ENCODE measurements at regions not wholly inside any gene's neighbourhood (a gene's known extent, or its start where the extent isn't known, plus 50 kb on each side); places are given as distances from the start of the nearest gene placed in this dataset.
"Not testable (repeated sequence)": the region's sequence is repeated elsewhere in the genome, so short reads cannot be mapped to it uniquely, and the experiment has no call there.

DNA sequence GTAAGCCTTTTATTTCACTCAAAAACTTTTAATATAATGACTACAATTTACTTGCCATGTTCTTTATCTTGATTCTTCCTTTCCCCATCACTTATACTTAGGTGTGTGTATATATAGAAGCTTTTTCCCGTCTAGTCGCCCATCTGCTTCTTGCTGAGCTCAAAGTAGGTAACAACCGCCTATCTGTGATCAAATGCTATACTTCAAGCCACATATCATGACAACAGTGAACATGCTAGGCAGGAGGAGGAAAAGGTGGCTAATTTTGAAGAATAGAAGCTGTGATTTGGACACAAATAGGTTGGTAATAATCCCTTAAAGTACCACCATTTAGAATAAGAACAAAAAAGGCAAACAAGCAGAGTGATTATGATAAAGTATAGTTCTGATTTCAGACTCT is 367.3 kb upstream of the CHRM2 start:
- H3K27ac Mint-ChIP-seq = no peak overlapping the region

DNA sequence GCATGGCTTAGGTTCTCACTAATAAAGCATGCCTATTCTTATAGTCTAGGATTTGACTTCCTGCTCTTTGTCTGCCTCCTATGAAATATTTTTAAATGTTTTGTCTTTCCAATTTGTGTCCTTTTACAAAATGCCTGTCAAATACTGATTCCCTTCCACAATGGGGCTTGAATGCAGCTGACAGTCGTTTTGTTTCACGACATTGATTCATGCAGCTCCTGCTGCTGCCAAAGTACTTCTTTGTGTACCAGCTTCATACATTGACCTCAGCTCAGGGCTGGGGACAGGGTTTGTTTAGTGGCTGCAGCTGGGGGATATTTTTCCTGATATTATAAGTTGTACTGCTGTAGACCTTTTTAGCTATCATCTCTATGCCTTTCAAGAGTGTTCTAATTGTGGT is 371.9 kb upstream of the CHRM2 start:
- DNase-seq (no peak), ATAC-seq (replicated peaks) (no peak)
- H3K27me3 Mint-ChIP-seq = no peaks in the 10 kb centered on the region
- peaks cover 6 to 10% of the 10 kb centered on the region in 2 donors for H3K9me3 Mint-ChIP-seq
- no peak overlapping the region for H3K4me3 Mint-ChIP-seq
- H3K27ac Mint-ChIP-seq = no peak overlapping the region
- no peaks in the 10 kb centered on the region for H3K4me1 Mint-ChIP-seq (ENCODE audit: low read depth in 2 of 2)
- no peaks in the 10 kb centered on the region for H3K36me3 Mint-ChIP-seq (ENCODE audit: insufficient read depth)

More for the DNA sequence above, 367.3 kb upstream of the CHRM2 start:
- Mint-ChIP-seq H3K27me3 (no peaks in the 10 kb centered on the region), H3K4me3 (no peak overlapping the region), H3K9me3 (peaks cover 7 to 9% of the 10 kb centered on the region in 2 donors), H3K4me1 (ENCODE audit: low read depth in 2 of 2) (no peaks in the 10 kb centered on the region), H3K36me3 (ENCODE audit: insufficient read depth) (no peaks in the 10 kb centered on the region)
- ATAC-seq (replicated peaks) = no peak
- no peak for DNase-seq

DNA sequence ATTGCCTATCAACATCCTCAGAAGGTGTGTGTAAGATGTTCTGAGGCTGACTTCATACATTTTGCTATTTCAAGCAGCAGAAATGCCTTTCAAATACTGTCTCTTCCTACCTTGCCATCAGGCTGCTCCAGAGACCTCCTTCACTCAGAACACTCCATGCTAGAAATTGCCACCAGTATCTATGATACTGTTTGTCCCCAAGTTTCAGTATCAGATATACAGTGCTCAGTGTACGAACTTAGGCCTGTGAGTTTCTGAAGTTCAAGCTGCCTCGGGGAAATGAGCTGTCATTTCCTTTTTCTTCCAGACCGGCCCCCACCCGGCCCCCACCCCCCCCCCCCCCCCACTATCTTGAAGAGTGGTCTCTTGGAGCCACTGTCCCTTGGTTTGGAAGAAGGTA is 373.4 kb upstream of the CHRM2 start:
- DNase-seq = no peak
- no peak overlapping the region for H3K4me3 Mint-ChIP-seq
- no peak for ATAC-seq (replicated peaks)
- no peaks in the 10 kb centered on the region for H3K4me1 Mint-ChIP-seq (ENCODE audit: low read depth in 2 of 2)
- no peaks in the 10 kb centered on the region for H3K36me3 Mint-ChIP-seq (ENCODE audit: insufficient read depth)
- H3K27ac Mint-ChIP-seq = no peak overlapping the region
- H3K27me3 Mint-ChIP-seq = no peaks in the 10 kb centered on the region
- H3K9me3 Mint-ChIP-seq = peaks cover 10 to 15% of the 10 kb centered on the region in 2 donors

DNA sequence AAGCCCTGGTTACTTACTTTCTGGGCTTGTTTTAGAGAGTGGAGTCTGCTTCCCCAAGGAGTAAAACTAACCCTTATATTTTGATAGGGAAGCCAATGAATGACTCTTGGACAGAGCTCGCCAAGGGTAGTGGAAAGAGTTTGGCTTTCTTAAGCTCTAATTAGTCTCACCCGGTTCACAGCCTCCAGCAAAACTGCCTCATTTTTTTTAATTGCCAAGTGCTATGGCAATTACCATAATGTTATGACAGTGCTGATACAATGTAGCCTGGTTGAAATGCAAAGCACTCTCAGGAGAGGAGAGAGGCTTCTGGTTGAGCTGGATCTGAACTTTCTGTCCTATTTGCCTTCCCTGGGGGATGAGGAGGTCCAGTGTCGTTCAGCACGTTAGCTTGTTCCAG is 376.1 kb upstream of the CHRM2 start:
- no peak for DNase-seq
- no peaks in the 10 kb centered on the region for H3K36me3 Mint-ChIP-seq (ENCODE audit: insufficient read depth)
- H3K9me3 Mint-ChIP-seq = peaks cover 9 to 15% of the 10 kb centered on the region in 2 donors
- no peaks in the 10 kb centered on the region for H3K4me1 Mint-ChIP-seq (ENCODE audit: low read depth in 2 of 2)
- H3K27me3 Mint-ChIP-seq = no peaks in the 10 kb centered on the region
- H3K4me3 Mint-ChIP-seq = no peak overlapping the region
- no peak for ATAC-seq (replicated peaks)
- no peak overlapping the region for H3K27ac Mint-ChIP-seq

DNA sequence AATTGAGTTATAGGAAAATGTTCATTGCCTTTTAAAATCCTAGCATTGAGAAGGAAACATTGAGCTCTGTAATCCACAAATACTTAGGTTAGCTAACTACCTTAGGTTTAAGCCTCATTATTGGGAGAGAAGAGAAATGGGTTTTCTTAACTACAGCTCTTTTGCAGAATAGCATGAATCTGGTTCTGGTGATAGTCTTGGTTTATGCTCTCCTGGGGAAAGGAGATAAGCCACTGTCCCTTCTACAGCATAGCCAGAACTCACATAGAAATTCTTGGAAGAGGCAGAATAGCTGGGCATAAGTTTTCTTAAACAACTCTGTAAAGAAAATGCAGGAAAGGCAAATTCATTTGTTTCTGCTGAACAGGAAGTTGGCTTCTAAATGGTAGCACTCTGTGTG is 378.6 kb upstream of the CHRM2 start:
- H3K9me3 Mint-ChIP-seq = peaks cover 13 to 15% of the 10 kb centered on the region in 2 donors
- no peak overlapping the region for H3K4me3 Mint-ChIP-seq
- no peaks in the 10 kb centered on the region for H3K27me3 Mint-ChIP-seq
- H3K4me1 Mint-ChIP-seq (ENCODE audit: low read depth in 2 of 2) = no peaks in the 10 kb centered on the region
- no peaks in the 10 kb centered on the region for H3K36me3 Mint-ChIP-seq (ENCODE audit: insufficient read depth)
- ATAC-seq (replicated peaks) (no peak), DNase-seq (no peak)
- no peak overlapping the region for H3K27ac Mint-ChIP-seq

DNA sequence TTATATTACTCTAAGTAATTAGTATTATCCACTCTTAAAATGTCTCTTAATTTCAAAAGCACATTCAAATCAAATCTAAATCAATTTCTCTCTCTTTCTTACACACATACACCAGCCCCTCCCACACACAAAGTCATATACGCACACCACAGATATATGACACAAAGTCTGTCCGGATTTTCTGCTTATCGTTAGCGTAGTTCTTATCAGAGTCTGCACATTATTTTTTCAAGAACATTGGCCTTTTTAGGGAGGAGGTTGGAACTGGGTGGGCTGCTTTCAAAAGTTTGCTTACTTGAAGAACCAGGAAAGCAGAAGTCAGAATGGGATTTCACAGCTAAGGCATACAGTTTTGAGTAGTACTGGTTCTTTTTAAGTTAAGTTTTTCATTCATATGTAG is 387.6 kb upstream of the CHRM2 start:
- DNase-seq = no peak
- no peak for ATAC-seq (replicated peaks)
- no peak overlapping the region for H3K27ac Mint-ChIP-seq
- H3K27me3 Mint-ChIP-seq = no peaks in the 10 kb centered on the region
- H3K36me3 Mint-ChIP-seq (ENCODE audit: insufficient read depth) = no peaks in the 10 kb centered on the region
- H3K4me3 Mint-ChIP-seq = no peak overlapping the region
- H3K9me3 Mint-ChIP-seq = peaks cover 8 to 16% of the 10 kb centered on the region in 2 donors
- no peaks in the 10 kb centered on the region for H3K4me1 Mint-ChIP-seq (ENCODE audit: low read depth in 2 of 2)

DNA sequence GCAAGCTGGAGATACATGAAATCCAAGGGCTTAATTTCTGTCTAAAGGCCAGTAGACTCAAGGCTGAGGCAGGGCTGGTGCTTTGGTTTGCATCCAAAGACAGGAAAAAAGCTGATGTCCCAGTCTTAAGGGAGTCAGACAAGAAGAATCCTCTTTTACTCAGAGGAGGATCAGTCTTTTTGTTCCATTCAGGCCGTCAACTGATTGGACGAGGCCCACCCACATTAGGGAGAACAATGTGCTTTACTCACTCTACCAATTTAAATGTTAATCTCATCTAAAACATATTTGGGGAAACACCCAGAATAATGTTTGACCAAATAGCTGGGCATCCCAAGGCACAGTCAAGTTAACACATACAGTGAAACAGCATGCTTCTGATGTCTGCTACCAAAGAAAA is 388.5 kb upstream of the CHRM2 start:
- no peak overlapping the region for H3K4me3 Mint-ChIP-seq
- H3K4me1 Mint-ChIP-seq (ENCODE audit: low read depth in 2 of 2) = no peaks in the 10 kb centered on the region
- H3K9me3 Mint-ChIP-seq = peaks cover 13 to 14% of the 10 kb centered on the region in 2 donors
- no peak overlapping the region for H3K27ac Mint-ChIP-seq
- no peaks in the 10 kb centered on the region for H3K36me3 Mint-ChIP-seq (ENCODE audit: insufficient read depth)
- H3K27me3 Mint-ChIP-seq = no peaks in the 10 kb centered on the region
- no peak for ATAC-seq (replicated peaks)
- DNase-seq = no peak

DNA sequence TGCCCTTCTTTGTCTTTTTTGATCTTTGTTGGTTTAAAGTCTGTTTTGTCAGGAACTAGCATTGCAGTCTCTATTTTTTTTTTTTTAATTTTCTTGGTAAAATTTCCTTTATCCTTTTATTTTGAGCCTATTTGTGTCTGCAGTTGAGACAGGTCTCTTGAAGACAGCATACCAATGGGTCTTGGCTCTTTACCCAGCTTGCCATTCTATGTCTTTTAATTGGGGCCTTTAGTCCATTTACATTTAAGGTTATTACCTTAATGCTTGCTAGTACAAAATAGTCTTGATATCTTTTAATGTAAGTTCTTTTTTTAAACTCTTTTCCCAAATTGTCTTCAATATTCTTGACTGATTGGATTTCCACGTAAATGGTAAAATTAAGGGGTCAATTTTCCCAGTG is 398.3 kb upstream of the CHRM2 start:
- H3K27me3 Mint-ChIP-seq = no peaks in the 10 kb centered on the region
- H3K27ac Mint-ChIP-seq = no peak overlapping the region
- peaks cover 3% of the 10 kb centered on the region for H3K36me3 Mint-ChIP-seq (ENCODE audit: insufficient read depth)
- H3K4me1 Mint-ChIP-seq (ENCODE audit: low read depth in 2 of 2) = peaks cover 0 to 2% of the 10 kb centered on the region in 2 donors
- H3K9me3 Mint-ChIP-seq = peaks cover 22 to 37% of the 10 kb centered on the region in 2 donors
- no peak overlapping the region for H3K4me3 Mint-ChIP-seq
- DNase-seq = no peak
- ATAC-seq (replicated peaks) = no peak

DNA sequence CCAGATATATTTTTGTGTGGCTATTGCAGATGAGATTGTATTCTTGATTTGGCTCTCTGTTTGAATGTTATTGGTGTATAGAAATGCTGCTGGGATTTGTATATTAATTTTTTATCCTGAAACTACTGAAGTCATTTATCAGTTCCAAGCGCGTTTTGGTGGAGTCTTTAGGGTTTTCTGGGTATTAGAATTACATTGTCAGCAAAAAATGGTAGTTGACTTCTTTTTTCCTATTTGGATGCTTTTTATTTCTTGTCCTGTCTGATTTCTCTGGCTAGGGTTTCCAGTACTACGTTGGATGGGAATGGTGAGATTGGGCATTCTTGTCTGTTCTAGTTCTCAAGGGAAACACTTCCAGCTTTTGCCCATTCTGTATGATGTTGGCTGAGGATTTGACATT is 415.5 kb upstream of the CHRM2 start:
- Mint-ChIP-seq H3K27ac (no peak overlapping the region), H3K27me3 (no peaks in the 10 kb centered on the region), H3K4me1 (ENCODE audit: low read depth in 2 of 2) (no peaks in the 10 kb centered on the region), H3K9me3 (peaks cover 12 to 17% of the 10 kb centered on the region in 2 donors), H3K4me3 (no peak overlapping the region), H3K36me3 (ENCODE audit: insufficient read depth) (no peaks in the 10 kb centered on the region)
- ATAC-seq (replicated peaks) = no peak
- DNase-seq = no peak

DNA sequence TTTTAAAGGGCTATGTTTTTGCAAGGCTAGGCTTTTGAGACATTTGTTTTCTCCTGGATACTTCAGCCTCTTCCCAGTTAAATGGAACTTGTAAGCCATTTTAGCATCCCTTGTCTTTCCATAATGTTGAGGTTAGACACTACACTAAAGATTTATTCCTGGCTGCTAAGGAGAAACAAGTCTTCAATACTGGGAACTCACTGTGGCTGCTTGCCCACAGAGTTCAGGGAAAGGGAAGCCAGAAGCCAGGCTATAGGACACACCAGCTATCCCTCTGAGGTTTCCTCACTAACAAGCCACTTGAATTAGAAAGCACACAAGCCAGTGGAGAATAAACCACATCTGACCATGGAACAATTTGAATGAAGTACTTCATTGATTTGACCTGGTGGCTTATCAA is 421.7 kb upstream of the CHRM2 start:
- no peak for ATAC-seq (replicated peaks)
- no peaks in the 10 kb centered on the region for H3K27me3 Mint-ChIP-seq

DNA sequence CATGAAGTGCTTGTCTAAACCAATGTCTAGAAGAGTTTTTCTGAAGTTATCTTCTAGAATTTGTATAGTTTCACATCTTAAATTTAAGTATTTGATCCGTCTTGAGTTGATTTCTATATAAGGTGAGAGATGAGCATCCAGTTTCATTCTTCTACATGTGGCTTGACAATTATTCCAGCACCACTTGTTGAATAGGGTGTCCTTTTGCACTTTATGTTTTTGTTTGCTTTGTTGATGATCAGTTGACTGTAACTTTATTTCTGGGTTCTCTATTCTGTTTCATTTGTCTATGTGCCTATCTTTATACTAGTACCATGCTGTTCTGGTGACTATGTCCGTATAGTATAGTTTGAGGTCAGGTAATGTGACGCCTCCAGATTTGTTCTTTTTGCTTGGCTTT is 426.6 kb upstream of the CHRM2 start:
- Mint-ChIP-seq H3K27me3 (no peaks in the 10 kb centered on the region), H3K4me3 (no peak overlapping the region), H3K4me1 (ENCODE audit: low read depth in 2 of 2) (no peaks in the 10 kb centered on the region), H3K9me3 (peaks cover 0 to 13% of the 10 kb centered on the region in 2 donors), H3K36me3 (ENCODE audit: insufficient read depth) (no peaks in the 10 kb centered on the region), H3K27ac (no peak overlapping the region)
- ATAC-seq (replicated peaks) (no peak), DNase-seq (no peak)

More for the DNA sequence above, 421.7 kb upstream of the CHRM2 start:
- Mint-ChIP-seq H3K36me3 (ENCODE audit: insufficient read depth) (no peaks in the 10 kb centered on the region), H3K4me3 (no peak overlapping the region), H3K9me3 (peaks cover 0 to 9% of the 10 kb centered on the region in 2 donors), H3K27ac (no peak overlapping the region), H3K4me1 (ENCODE audit: low read depth in 2 of 2) (no peaks in the 10 kb centered on the region)
- DNase-seq = no peak

DNA sequence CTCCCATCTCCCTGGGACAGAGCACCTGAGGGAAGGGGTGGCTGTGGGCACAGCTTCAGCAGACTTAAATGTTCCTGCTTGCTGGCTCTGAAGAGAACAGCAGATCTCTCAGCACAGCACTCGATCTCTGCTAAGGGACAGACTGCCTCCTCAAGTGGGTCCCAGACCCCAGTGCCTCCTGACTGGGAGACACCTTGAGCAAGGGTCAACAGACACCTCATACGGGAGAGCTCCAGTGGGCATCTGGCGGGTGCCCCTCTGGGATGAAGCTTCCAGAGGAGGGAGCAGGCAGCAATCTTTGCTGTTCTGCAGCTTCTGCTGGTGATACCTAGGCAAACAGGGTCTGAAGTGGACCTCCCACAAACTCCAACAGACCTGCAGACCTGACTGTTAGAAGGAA is 436.7 kb upstream of the CHRM2 start:
- not testable (repeated sequence) for DNase-seq; ATAC-seq (replicated peaks); H3K36me3 Mint-ChIP-seq (ENCODE audit: insufficient read depth); H3K9me3 Mint-ChIP-seq; H3K4me3 Mint-ChIP-seq; H3K27me3 Mint-ChIP-seq; H3K4me1 Mint-ChIP-seq (ENCODE audit: low read depth in 2 of 2); H3K27ac Mint-ChIP-seq

DNA sequence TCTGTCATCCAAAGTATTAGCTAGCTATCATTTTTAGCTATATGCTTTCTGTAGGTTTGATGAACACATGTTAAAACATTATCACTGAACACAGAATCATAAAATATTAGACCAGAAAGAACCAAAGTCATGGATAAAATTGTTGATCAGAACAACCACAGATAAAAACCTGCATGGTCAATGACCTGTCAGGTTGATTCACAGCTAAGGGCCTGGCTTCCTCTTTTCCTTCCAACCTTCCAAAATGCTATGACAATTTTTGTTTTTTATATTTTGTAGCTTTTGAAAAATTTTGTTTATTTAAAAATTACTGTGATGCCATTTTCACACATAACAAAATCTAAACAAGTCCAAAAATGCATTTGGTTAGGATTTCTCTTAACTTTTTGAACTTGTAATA is 444.4 kb upstream of the CHRM2 start:
- no peaks in the 10 kb centered on the region for H3K27me3 Mint-ChIP-seq
- H3K9me3 Mint-ChIP-seq = peaks cover 11 to 12% of the 10 kb centered on the region in 2 donors
- H3K4me1 Mint-ChIP-seq (ENCODE audit: low read depth in 2 of 2) = no peaks in the 10 kb centered on the region
- DNase-seq = no peak
- no peak overlapping the region for H3K27ac Mint-ChIP-seq
- H3K4me3 Mint-ChIP-seq = no peak overlapping the region
- H3K36me3 Mint-ChIP-seq (ENCODE audit: insufficient read depth) = no peaks in the 10 kb centered on the region
- no peak for ATAC-seq (replicated peaks)

DNA sequence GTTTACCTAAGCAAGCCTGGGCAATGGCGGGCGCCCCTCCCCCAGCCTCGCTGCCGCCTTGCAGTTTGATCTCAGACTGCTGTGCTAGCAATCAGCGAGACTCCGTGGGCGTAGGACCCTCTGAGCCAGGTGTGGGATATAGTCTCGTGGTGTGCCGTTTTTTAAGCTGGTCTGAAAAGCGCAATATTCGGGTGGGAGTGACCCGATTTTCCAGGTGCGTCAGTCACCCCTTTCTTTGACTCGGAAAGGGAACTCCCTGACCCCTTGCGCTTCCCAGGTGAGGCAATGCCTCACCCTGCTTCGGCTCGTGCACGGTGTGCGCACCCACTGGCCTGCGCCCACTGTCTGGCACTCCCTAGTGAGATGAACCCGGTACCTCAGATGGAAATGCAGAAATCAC is 442.6 kb upstream of the MTPN start:
- not testable (repeated sequence) for DNase-seq; H3K27me3 Mint-ChIP-seq; ATAC-seq (replicated peaks); H3K4me1 Mint-ChIP-seq (ENCODE audit: low read depth in 2 of 2); H3K36me3 Mint-ChIP-seq (ENCODE audit: insufficient read depth); H3K27ac Mint-ChIP-seq; H3K4me3 Mint-ChIP-seq
- H3K9me3 Mint-ChIP-seq = peaks cover 6 to 12% of the 10 kb centered on the region in 2 donors

DNA sequence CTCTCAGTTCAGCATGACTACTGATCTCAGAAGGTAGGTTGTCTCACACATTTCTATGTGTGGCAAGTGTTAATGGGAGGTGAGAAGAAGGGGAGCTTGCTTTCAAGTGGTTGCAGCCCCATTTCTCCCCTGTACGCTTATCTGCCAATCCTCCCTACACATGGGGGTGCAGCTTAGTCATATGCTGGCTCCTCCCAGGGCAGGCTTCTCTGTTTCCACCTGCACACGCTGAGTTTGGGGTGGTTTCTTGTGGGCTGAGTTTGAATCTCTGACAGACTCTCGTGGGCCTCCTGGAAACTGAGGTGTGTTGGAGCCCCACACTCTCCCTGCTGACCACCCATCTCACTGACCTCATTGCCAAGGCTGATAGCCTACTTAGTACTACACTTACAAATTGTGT is 435.8 kb upstream of the MTPN start:
- Mint-ChIP-seq H3K4me3 (no peak overlapping the region), H3K4me1 (ENCODE audit: low read depth in 2 of 2) (no peaks in the 10 kb centered on the region), H3K36me3 (ENCODE audit: insufficient read depth) (no peaks in the 10 kb centered on the region), H3K9me3 (no peaks in the 10 kb centered on the region), H3K27me3 (no peaks in the 10 kb centered on the region), H3K27ac (no peak overlapping the region)
- DNase-seq (no peak), ATAC-seq (replicated peaks) (no peak)
